Tibial nerve (tissue), 3 donors: ENCODE measurements at regions not wholly inside any gene's neighbourhood (a gene's known extent, or its start where the extent isn't known, plus 50 kb on each side); places are given as distances from the start of the nearest gene placed in this dataset.

Source experiments
- CTCF ChIP-seq, 5 experiments: fragments of 200-600 bp in 3 of 5; fragments of 450-650 bp in 2 of 5; sonication (generic) in 3 of 5; IDR thresholded peaks; one replicate each; pipeline ENCODE4 v1.5.1; 2016 to 2019; ENCODE audit warnings: antibody characterized with exemption in 5 of 5, mild to moderate bottlenecking in 3 of 5, moderate library complexity in 2 of 5
- POLR2A ChIP-seq, 2 donors: fragments of 450-650 bp; IDR thresholded peaks; one replicate each; pipeline ENCODE4 v1.6.1; 2017; ENCODE audit warnings: antibody characterized with exemption in 2 of 2, mild to moderate bottlenecking in 2 of 2, moderate library complexity in 2 of 2

GRCh38 chr14:58866391-58866790, 228.6 kb downstream of the DACT1 start:
- TF ChIP-seq POLR2A (IDR thresholded peaks at IDR 0.05) (no peak), CTCF (IDR thresholded peaks at IDR 0.05) (no peak)
